SJSA1 (cell line): ENCODE measurements at regions not wholly inside any gene's neighbourhood (a gene's known extent, or its start where the extent isn't known, plus 50 kb on each side); places are given as distances from the start of the nearest gene placed in this dataset.
"Not testable (repeated sequence)": the region's sequence is repeated elsewhere in the genome, so short reads cannot be mapped to it uniquely, and the experiment has no call there.

ENCODE experiments used
- DNase-seq, 2 experiments: peaks; one replicate each; pipeline ENCODE4 v3.0.0-alpha.2; 2015 to 2020; ENCODE audit warnings: low spot score in 2 of 2, low read depth in 1 of 2
- H3K27ac ChIP-seq: fragments of 250-450 bp; sonication (Bioruptor Pico); 2 replicates; pipeline ENCODE4 v1.5.1; 2020; ENCODE audit warnings: mild to moderate bottlenecking, moderate library complexity
- H3K27me3 ChIP-seq: fragments of 250-450 bp; sonication (Bioruptor Pico); replicated peaks from 2 replicates; pipeline ENCODE4 v1.5.1; 2020; ENCODE audit warnings: mild to moderate bottlenecking, moderate library complexity
- H3K36me3 ChIP-seq: fragments of 250-450 bp; sonication (Bioruptor Pico); 2 replicates; pipeline ENCODE4 v1.5.1; 2020; ENCODE audit warnings: mild to moderate bottlenecking
- H3K4me1 ChIP-seq: fragments of 250-450 bp; sonication (Bioruptor Pico); replicated peaks from 2 replicates; pipeline ENCODE4 v1.6.1; 2021; ENCODE audit warnings: mild to moderate bottlenecking
- H3K4me3 ChIP-seq: fragments of 250-450 bp; sonication (Bioruptor Pico); 2 replicates; pipeline ENCODE4 v1.5.1; 2020; ENCODE audit warnings: mild to moderate bottlenecking
- H3K9me3 ChIP-seq: fragments of 250-450 bp; sonication (Bioruptor Pico); replicated peaks from 2 replicates; pipeline ENCODE4 v1.5.1; 2020; ENCODE audit warnings: mild to moderate bottlenecking

DNA sequence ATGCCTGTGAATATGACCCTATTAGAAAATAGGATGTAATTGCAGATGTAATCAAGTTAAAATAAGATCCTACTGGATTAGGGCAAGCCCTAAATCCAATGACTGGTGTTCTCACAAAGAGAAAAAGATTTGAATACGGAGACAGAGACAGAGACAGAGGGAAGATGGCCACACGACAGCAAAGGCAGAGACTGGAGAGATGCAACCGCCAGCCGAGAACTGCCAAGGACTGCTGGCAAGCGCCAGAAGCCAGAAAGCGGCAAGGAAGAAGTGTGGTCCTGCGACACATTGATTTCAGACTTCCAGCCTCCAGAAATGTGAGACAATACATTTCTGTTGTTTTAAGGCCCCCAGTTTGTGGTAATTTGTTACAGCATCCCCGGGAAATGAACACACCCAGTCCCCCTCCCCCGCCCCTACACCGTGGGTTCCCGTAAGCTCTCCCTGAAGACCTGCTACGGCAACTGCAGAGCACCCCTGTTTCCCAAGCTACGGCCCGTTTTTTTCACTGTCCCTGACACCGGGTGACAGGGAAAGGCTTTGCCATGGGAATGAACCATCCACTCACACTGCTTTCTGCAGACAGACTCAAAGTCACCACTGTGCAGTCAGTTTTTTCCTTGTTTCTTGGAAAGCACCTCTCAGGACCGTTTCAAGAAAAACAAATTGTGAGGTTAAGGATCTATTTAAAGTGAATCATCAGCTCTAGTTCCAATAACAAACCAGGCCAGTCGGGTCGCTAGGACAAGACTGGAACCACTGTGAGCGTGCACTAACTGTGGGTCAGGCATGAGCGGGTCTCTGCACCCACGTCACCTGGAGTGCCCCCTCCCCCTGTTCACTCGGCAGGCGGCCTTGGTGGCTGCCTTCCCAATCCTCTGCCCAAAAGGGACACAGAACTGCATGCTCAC, 199.2 kb upstream of the IRF2BP2 start:
- not testable (repeated sequence) for H3K4me3 ChIP-seq, H3K4me1 ChIP-seq, H3K27me3 ChIP-seq, H3K36me3 ChIP-seq, H3K9me3 ChIP-seq
- peak overlapping the region; percentile 32; the same call in 1 of the 2 replicates for H3K27ac ChIP-seq
- DNase-seq = peak; percentile 63 to 67

DNA sequence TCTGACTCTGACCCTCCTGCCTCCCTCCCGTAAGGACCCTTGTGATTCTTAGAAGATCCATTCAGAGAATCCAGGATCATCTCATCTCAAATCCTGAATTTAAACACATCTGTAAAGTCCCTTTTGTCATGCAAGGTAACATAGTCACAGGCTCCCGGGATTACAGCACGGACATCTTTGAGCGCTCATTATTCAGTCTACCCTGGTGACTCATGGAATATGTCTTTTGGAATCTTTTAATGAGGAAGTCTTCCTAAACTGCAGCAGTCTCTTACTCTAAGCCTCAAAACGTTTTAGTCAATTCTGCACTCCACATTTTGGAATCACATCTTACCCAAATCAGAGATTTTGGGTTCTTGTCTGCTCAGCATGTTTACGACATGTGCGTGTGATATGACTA, 198.5 kb upstream of the IRF2BP2 start:
- H3K36me3 ChIP-seq, H3K27me3 ChIP-seq, H3K4me1 ChIP-seq, H3K27ac ChIP-seq, DNase-seq, H3K4me3 ChIP-seq, H3K9me3 ChIP-seq: not testable (repeated sequence)

DNA sequence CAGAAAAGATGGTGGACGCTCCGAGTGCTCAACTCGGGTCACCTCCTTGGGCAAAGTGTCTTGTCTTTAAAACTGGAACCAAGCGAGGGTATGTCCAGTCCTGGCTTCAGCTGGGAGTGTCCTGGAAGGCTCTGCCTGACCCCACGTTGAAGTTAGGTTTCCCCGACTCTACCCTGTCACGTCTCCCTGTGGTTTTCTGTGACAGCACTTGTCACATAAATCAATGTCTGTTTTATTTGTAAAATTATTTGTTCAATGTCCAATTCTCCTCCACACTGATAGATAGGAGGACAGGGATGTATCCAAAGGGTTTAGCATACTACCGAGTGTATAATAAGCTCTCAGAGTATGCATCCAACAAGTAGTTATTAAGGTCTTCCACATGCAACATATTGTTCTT, 197.7 kb upstream of the IRF2BP2 start:
- H3K27me3 ChIP-seq, H3K4me3 ChIP-seq, H3K27ac ChIP-seq, H3K9me3 ChIP-seq, H3K36me3 ChIP-seq, DNase-seq, H3K4me1 ChIP-seq: not testable (repeated sequence)

DNA sequence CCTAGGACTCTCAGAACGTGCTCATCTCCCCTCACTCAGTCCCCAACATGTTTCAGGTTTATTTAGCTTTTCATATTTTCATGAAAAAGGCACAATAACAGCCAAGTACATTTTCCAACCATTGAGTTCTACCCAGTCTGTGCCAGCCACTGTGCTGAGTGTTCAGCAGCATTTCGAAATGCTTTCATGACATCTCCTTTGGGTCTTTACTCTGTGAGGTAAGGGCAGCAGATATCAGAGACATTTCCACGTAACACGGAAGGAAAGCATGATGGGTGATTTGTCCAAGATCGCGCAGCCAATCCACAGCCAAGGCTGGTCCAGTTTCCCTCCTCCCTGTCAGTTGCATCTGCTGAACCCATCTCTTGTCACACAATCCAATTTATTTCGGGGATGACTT, 192.6 kb upstream of the IRF2BP2 start:
- not testable (repeated sequence) for H3K9me3 ChIP-seq, H3K4me3 ChIP-seq, H3K4me1 ChIP-seq, H3K27ac ChIP-seq, H3K36me3 ChIP-seq, H3K27me3 ChIP-seq, DNase-seq

DNA sequence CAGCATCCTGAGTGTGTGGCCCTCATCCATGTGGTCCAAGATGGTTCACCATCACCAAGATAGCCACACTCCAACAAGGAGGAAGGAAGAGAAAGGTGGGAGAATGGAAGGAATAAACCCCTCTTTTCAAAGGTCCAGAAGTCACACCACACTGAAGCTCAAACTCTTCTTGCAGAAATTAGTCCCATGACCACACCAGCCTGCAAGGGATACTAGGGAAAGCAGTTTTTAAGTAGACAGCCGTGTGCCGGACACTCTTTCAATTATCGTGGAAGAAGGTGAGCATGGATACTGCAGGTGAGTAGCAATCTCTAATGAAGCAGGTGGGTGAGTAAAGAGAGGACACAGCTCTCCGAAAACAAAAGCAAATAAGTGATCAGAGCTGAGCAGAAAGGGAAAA, 191.7 kb upstream of the IRF2BP2 start:
- H3K36me3 ChIP-seq, DNase-seq, H3K27me3 ChIP-seq, H3K4me3 ChIP-seq, H3K9me3 ChIP-seq, H3K4me1 ChIP-seq, H3K27ac ChIP-seq: not testable (repeated sequence)

- H3K27ac ChIP-seq, H3K27me3 ChIP-seq, DNase-seq, H3K4me1 ChIP-seq, H3K36me3 ChIP-seq, H3K4me3 ChIP-seq, H3K9me3 ChIP-seq: not testable (repeated sequence)
Observed at GRCh38 chr1:234801147-234801546, 191.2 kb upstream of the IRF2BP2 start.

DNA sequence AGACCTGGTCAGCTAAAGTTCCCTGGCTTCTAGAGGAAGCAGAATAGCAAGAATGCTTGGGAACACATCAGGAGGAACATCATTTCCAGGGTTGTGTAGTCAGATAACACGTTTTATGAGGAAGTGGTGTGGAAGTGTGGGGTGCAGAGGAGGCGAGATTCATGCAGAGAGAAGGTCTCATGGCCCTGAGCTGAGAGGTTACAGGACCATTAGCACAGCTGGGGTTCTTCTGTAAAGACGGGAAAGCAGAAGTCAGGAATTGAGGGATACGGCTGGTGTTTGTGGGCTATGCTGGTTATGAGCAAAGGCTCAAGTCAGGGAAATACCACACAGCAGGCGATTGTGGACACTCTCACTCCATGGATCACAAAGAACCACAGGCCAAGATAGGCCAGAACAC, 190.6 kb upstream of the IRF2BP2 start:
- not testable (repeated sequence) for DNase-seq, H3K4me3 ChIP-seq, H3K27ac ChIP-seq, H3K9me3 ChIP-seq, H3K27me3 ChIP-seq, H3K4me1 ChIP-seq, H3K36me3 ChIP-seq

- not testable (repeated sequence) for H3K9me3 ChIP-seq, DNase-seq, H3K36me3 ChIP-seq, H3K27ac ChIP-seq, H3K27me3 ChIP-seq, H3K4me3 ChIP-seq, H3K4me1 ChIP-seq
Observed at GRCh38 chr1:234799021-234799689, 189.2 kb upstream of the IRF2BP2 start.

DNA sequence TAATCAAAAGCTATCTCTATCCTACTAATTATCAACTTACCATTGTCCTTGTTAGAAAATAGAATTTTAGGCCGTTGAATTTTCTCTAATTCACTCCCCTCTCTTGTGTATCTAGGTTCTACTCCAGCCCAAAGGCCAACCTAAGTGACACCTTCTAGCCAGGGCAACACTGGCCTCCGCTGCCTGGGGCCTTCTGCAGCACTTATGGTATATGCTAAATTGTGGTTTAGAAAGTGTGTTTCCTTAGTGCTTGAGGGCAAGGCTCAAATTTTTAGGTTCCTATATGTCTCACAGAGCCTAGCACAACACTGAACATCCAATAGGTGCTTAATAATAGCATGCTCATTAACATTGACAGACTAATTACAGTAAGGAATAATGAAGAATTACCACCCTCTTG, 187.2 kb upstream of the IRF2BP2 start:
- H3K4me3 ChIP-seq, H3K27me3 ChIP-seq, H3K4me1 ChIP-seq, DNase-seq, H3K9me3 ChIP-seq, H3K36me3 ChIP-seq, H3K27ac ChIP-seq: not testable (repeated sequence)

DNA sequence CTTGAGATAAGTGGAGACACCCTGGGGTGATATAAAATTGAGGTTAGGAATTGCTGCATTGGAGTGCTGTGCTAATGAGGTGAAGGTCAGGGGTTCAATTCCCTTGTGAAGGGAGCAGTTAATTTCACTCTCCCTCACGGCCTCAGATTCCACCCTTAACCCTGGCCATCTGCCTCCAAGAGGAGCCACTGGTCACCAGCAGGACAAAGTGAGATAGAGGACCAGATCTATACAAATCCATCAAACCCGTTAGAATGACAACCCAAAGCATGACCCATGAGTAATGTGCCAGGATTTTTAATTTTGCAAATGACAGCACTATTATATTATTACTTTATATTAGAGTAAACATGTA, 186.4 kb upstream of the IRF2BP2 start:
- not testable (repeated sequence) for H3K27me3 ChIP-seq, DNase-seq, H3K4me3 ChIP-seq

GRCh38 chr1:234795711-234796437, 185.9 kb upstream of the IRF2BP2 start:
- H3K27ac ChIP-seq, H3K4me1 ChIP-seq: not testable (repeated sequence)

More for the DNA sequence above, 186.4 kb upstream of the IRF2BP2 start:
- not testable (repeated sequence) for H3K36me3 ChIP-seq, H3K9me3 ChIP-seq, H3K27ac ChIP-seq, H3K4me1 ChIP-seq

DNA sequence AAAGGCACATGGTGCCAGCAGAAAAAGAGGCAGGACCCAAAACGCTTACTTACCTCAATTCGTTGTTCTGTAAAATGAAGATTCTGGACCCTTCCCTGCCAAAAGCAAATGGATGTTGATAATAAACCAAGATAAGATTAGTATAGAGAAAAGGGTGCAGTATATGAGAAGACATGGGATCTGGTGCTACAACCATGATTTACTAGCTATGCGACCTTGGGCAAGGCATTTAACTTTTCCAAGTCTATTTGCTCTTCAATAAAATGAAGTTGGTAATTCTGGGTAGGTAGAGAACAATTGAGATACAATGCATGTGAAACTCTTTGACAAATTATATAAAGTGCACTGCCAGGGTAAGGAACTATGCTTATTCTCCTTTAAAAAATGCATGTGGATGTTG, 185.0 kb upstream of the IRF2BP2 start:
- not testable (repeated sequence) for H3K36me3 ChIP-seq, H3K4me1 ChIP-seq, H3K27me3 ChIP-seq, H3K27ac ChIP-seq, H3K4me3 ChIP-seq, DNase-seq, H3K9me3 ChIP-seq

More at GRCh38 chr1:234795711-234796437, 185.9 kb upstream of the IRF2BP2 start:
- H3K27me3 ChIP-seq, H3K4me3 ChIP-seq, H3K9me3 ChIP-seq, H3K36me3 ChIP-seq: not testable (repeated sequence)
- DNase-seq = peak in 1 of 2 experiments; percentile 6

- not testable (repeated sequence) for H3K27ac ChIP-seq, H3K36me3 ChIP-seq, H3K4me1 ChIP-seq, H3K27me3 ChIP-seq, DNase-seq, H3K9me3 ChIP-seq, H3K4me3 ChIP-seq
Observed at GRCh38 chr1:234794452-234794851, 184.5 kb upstream of the IRF2BP2 start.

DNA sequence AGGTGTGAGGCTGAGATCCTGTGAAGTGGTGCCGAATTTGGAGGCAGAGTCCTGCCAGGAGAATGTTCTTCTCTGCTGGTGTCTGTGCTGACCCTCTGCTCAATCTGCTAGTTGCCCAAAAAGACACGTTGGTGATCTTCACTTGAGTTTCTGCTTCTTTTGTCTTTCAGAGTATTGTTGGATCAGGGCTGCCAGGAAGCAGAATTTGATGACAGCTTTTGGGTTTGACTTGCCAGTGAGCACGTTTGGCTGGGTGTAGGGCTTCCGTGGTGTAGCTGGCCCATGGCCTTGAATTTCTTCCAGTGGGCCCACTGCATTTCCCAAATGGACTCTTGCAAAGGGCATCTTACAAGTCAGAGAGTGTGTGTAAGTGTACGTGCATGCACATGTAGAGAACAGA, 183.9 kb upstream of the IRF2BP2 start:
- not testable (repeated sequence) for H3K27me3 ChIP-seq, H3K27ac ChIP-seq, H3K9me3 ChIP-seq, H3K4me3 ChIP-seq, H3K4me1 ChIP-seq, DNase-seq, H3K36me3 ChIP-seq
